ENCODE measurements at regions not wholly inside any gene's neighbourhood (a gene's known extent, or its start where the extent isn't known, plus 50 kb on each side); places are given as distances from the start of the nearest gene placed in this dataset.

DNA sequence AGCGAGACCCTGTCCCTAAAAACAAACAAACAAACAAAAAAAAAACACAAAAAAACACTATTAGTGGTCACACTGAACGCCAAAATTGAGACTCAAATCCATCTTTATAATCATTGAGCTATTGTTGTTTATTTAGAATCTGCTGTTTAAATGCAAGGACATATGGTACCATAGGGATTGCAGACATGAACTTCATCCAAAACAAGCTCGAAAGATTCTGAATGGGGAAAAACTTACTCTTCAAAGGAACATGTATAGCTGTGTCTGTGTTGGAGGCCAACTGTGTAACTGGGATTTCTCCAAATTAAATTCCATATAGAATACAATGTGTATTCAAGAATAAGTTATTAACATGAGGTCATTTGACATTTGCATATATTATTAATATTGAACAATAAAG lies 74.7 kb upstream of the GPR158 start:
- H3K4me1 ChIP-seq (replicated peaks in 1 of 4; ENCODE audit: control insufficient read depth in 3 of 4, insufficient read depth in 4 of 4, low read length in 3 of 4), result peaks cover under 1 to 10% (median 2%) of the 10 kb centered on the region in 4 experiments; a peak in 4 of 7 replicates
- H3K9ac ChIP-seq (replicated peaks in 1 of 4; ENCODE audit: extremely low read depth in 1 of 4, low read depth in 3 of 4, low read length in 3 of 4), result no peak overlapping the region
- no peak overlapping the region for H2BK15ac ChIP-seq (ENCODE audit: low read length)
- H3K23me2 ChIP-seq (ENCODE audit: low read depth, low read length), result no peaks in the 10 kb centered on the region
- H3K9me3 ChIP-seq (ENCODE audit: insufficient read depth in 2 of 2, low read depth in 1 of 2, low read length in 1 of 2), result no peaks in the 10 kb centered on the region
- no peaks in the 10 kb centered on the region for H3K79me1 ChIP-seq (ENCODE audit: low read depth, low read length)
- no peak overlapping the region for H3K4ac ChIP-seq (replicated peaks; ENCODE audit: insufficient read length, low read depth, low read length)
- no peak overlapping the region for H3K4me3 ChIP-seq (ENCODE audit: extremely low read depth in 1 of 4, insufficient read depth in 2 of 4, low read depth in 3 of 4, low read length in 4 of 4)
- H4K20me1 ChIP-seq (replicated peaks in 1 of 2; ENCODE audit: control insufficient read depth in 1 of 2, insufficient read depth in 2 of 2, low read length in 2 of 2), result no peaks in the 10 kb centered on the region
- DNase-seq (ENCODE audit: low read depth in 1 of 2, low spot score in 2 of 2), result no peak
- TF ChIP-seq RAD21 (IDR thresholded peaks at IDR 0.05 in 1 of 2, conservative IDR thresholded peaks at IDR 0.05 in 1 of 2; ENCODE audit: low read depth in 2 of 2, low read length in 2 of 2), result no peak
- TF ChIP-seq POLR2A (IDR thresholded peaks at IDR 0.05; ENCODE audit: control extremely low read depth in 1 of 2, low read depth in 2 of 2, low read length in 2 of 2), result no peak
- TF ChIP-seq, protein P1, sequence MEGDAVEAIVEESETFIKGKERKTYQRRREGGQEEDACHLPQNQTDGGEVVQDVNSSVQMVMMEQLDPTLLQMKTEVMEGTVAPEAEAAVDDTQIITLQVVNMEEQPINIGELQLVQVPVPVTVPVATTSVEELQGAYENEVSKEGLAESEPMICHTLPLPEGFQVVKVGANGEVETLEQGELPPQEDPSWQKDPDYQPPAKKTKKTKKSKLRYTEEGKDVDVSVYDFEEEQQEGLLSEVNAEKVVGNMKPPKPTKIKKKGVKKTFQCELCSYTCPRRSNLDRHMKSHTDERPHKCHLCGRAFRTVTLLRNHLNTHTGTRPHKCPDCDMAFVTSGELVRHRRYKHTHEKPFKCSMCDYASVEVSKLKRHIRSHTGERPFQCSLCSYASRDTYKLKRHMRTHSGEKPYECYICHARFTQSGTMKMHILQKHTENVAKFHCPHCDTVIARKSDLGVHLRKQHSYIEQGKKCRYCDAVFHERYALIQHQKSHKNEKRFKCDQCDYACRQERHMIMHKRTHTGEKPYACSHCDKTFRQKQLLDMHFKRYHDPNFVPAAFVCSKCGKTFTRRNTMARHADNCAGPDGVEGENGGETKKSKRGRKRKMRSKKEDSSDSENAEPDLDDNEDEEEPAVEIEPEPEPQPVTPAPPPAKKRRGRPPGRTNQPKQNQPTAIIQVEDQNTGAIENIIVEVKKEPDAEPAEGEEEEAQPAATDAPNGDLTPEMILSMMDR (IDR thresholded peaks at IDR 0.05; ENCODE audit: control extremely low read depth in 1 of 3, insufficient read depth in 1 of 3, low read depth in 1 of 3, low read length in 3 of 3), result no peak
- TF ChIP-seq FOSL1 (IDR thresholded peaks at IDR 0.05; ENCODE audit: insufficient read depth, low read depth, low read length), result no peak
- no peak for TF ChIP-seq CBX5 (IDR thresholded peaks at IDR 0.05; ENCODE audit: low read depth, low read length)
- TF ChIP-seq CHD1 (IDR thresholded peaks at IDR 0.05; ENCODE audit: low read depth, low read length), result no peak
- no peak for TF ChIP-seq KDM5A (IDR thresholded peaks at IDR 0.05; ENCODE audit: low read length)
- no peak for TF ChIP-seq TAF7 (optimal IDR thresholded peaks at IDR 0.05; ENCODE audit: borderline replicate concordance, low read depth, low read length)
- TF ChIP-seq TCF12 (IDR thresholded peaks at IDR 0.05; ENCODE audit: low read depth, low read length), result no peak
- H4K8ac ChIP-seq (ENCODE audit: extremely low read depth, insufficient read depth, low read length), result no peak overlapping the region
- H3K79me2 ChIP-seq (ENCODE audit: control insufficient read depth in 1 of 2, insufficient read depth in 2 of 2, low read length in 2 of 2), result no peaks in the 10 kb centered on the region
- no peak overlapping the region for H3K23ac ChIP-seq (ENCODE audit: insufficient read length)
- no peak overlapping the region for H3K14ac ChIP-seq (ENCODE audit: insufficient read length)
- H2AFZ ChIP-seq (ENCODE audit: low read length), result no peak overlapping the region
- H2AK5ac ChIP-seq (ENCODE audit: low read depth, low read length), result no peak overlapping the region
- CTCF ChIA-PET (ENCODE audit: partially characterized antibody), result interaction anchor here (0.6 kb wide), 1 partner anchor 565 kb away, joined by 3 read pairs; no protein-coding TSS in a partner anchor
- no peak overlapping the region for H4K5ac ChIP-seq (ENCODE audit: insufficient read length, low read depth, low read length)
- H2BK120ac ChIP-seq (replicated peaks; ENCODE audit: low read depth, low read length), result no peak overlapping the region
- H3K27me3 ChIP-seq (replicated peaks in 1 of 4; ENCODE audit: control insufficient read depth in 3 of 4, extremely low read depth in 1 of 4, insufficient read depth in 3 of 4, low read length in 3 of 4), result peaks cover 0 to 2% (median 0%) of the 10 kb centered on the region in 4 experiments; a peak in 1 of 7 replicates
- H2BK12ac ChIP-seq (ENCODE audit: low read depth, low read length), result no peak overlapping the region
- WGBS, 2 experiments (ENCODE audit: extremely low coverage in 1 of 2, insufficient coverage in 1 of 2, insufficient read length in 1 of 2, insufficient replicate concordance in 2 of 2, low coverage in 1 of 2, low lambda C conversion rate in 2 of 2, missing lambda C conversion rate in 1 of 2), result 96% methylated on average over 3 of the region's 3 CpGs; no CpG with 5 or more reads in 1 of the 2 experiments
- no peak for FAIRE-seq
- no peak overlapping the region for H2BK20ac ChIP-seq (ENCODE audit: low read length)
- H3K36me3 ChIP-seq (ENCODE audit: control insufficient read depth in 2 of 4, insufficient read depth in 4 of 4, low read length in 3 of 4), result no peaks in the 10 kb centered on the region
- no peak overlapping the region for H2BK5ac ChIP-seq (ENCODE audit: low read depth, low read length)
- H4K91ac ChIP-seq (replicated peaks; ENCODE audit: insufficient read length, low read length), result no peak overlapping the region
- POLR2A ChIA-PET (ENCODE audit: partially characterized antibody), result no interaction called here
- no peak overlapping the region for H3K27ac ChIP-seq (ENCODE audit: low read depth, low read length)
- H3K4me2 ChIP-seq (ENCODE audit: insufficient read depth in 1 of 2, low read depth in 2 of 2, low read length in 2 of 2), result no peak overlapping the region
- no peak overlapping the region for H3K18ac ChIP-seq (ENCODE audit: extremely low read depth, low read length)
- H3K56ac ChIP-seq (replicated peaks; ENCODE audit: insufficient read length, low read depth, low read length), result no peak overlapping the region

All from H1 (cell line).